B cell (primary cell): ENCODE measurements at regions not wholly inside any gene's neighbourhood (a gene's known extent, or its start where the extent isn't known, plus 50 kb on each side); places are given as distances from the start of the nearest gene placed in this dataset.

Experiments used
- ATAC-seq: fragments of 200-7000 bp; cut with Tn5 transposase; one replicate; pipeline ENCODE4 v1.10.0; 2021; ENCODE audit warnings: low read depth, mild to moderate bottlenecking, moderate number of reproducible peaks, moderate library complexity
- CTCF ChIA-PET: fragments of 350-600 bp; sonication (Branson Sonifier 250); formaldehyde crosslinking; loops from one replicate; lab custom pipeline; 2021; ENCODE audit warnings: antibody characterized with exemption, inconsistent platforms; lab: Charles Lee
- POLR2A ChIA-PET: fragments of 350-600 bp; sonication (Branson Sonifier 250); formaldehyde crosslinking; loops from one replicate; lab custom pipeline; 2021; ENCODE audit warnings: antibody characterized with exemption; lab: Charles Lee
- DNase-seq: peaks from one replicate; pipeline ENCODE4 v3.0.0; 2013
- H2AFZ ChIP-seq: 2 replicates; pipeline ENCODE4 v1.6.1; 2012; ENCODE audit warnings: mild to moderate bottlenecking, low read depth, low read length; ENCODE audit not compliant: insufficient read depth, poor library complexity, severe bottlenecking
- H3K27ac ChIP-seq, 2 donors: 1 replicate in 1 of 2; 2 replicates in 1 of 2; pipeline ENCODE4 v1.5.1; 2012 to 2013; ENCODE audit warnings: low read length in 2 of 2, mild to moderate bottlenecking in 2 of 2, moderate library complexity in 1 of 2
- H3K27me3 ChIP-seq, 4 experiments: fragments of 200-600 bp in 1 of 4; sonication (generic) in 1 of 4; replicated peaks in 1 of 4; 1 replicate in 2 of 4; 2 replicates in 2 of 4; pipeline versions ENCODE4 v1.6.1 to v1.7.0; 2013 to 2016; ENCODE audit warnings: low read length in 3 of 4, mild to moderate bottlenecking in 2 of 4, mixed read lengths in 1 of 4, moderate library complexity in 1 of 4; ENCODE audit not compliant: insufficient read depth in 4 of 4, control insufficient read depth in 3 of 4; ENCODE audit errors: control extremely low read depth in 1 of 4
- H3K36me3 ChIP-seq, 2 experiments: replicated peaks in 1 of 2; 1 replicate in 1 of 2; 2 replicates in 1 of 2; pipeline versions ENCODE4 v1.6.1 to v1.7.1; 2013; ENCODE audit warnings: low read length in 1 of 2; ENCODE audit not compliant: insufficient read depth in 2 of 2, control insufficient read depth in 1 of 2; ENCODE audit errors: control extremely low read depth in 1 of 2, extremely low read depth in 1 of 2
- H3K4me1 ChIP-seq, 2 donors: fragments of 200-600 bp in 1 of 2; sonication (generic) in 1 of 2; 1 replicate in 1 of 2; 2 replicates in 1 of 2; pipeline versions ENCODE4 v1.5.1 to v1.6.1; 2013 to 2017; ENCODE audit warnings: low read length in 2 of 2; ENCODE audit not compliant: control insufficient read depth in 2 of 2, insufficient read depth in 2 of 2
- H3K4me2 ChIP-seq: replicated peaks from 2 replicates; pipeline ENCODE3; 2012; ENCODE audit warnings: mild to moderate bottlenecking, low read depth, low read length; ENCODE audit not compliant: poor library complexity, severe bottlenecking
- H3K4me3 ChIP-seq, 5 experiments: fragments of 200-600 bp in 1 of 5; sonication (generic) in 1 of 5; 1 replicate in 3 of 5; 2 replicates in 2 of 5; pipeline versions ENCODE4 v1.5.1 to v1.7.0; 2011 to 2016; ENCODE audit warnings: low read length in 4 of 5, mild to moderate bottlenecking in 4 of 5, low read depth in 2 of 5, control low read depth in 1 of 5, moderate library complexity in 1 of 5; ENCODE audit not compliant: insufficient read depth in 1 of 5; ENCODE audit errors: control extremely low read depth in 1 of 5, extremely low read depth in 1 of 5
- H3K79me2 ChIP-seq: fragments of 200-600 bp; sonication (generic); one replicate; pipeline ENCODE4 v1.6.0; 2016; ENCODE audit warnings: low read length; ENCODE audit not compliant: control insufficient read depth, insufficient read depth
- H3K9ac ChIP-seq: fragments of 200-600 bp; sonication (generic); 2 replicates; pipeline ENCODE4 v1.6.1; 2017; ENCODE audit warnings: mild to moderate bottlenecking, low read length, moderate library complexity
- H3K9me3 ChIP-seq, 3 donors: one replicate each; pipeline versions ENCODE4 v1.6.1 to v1.7.1; 2013; ENCODE audit warnings: low read length in 2 of 3; ENCODE audit not compliant: control insufficient read depth in 2 of 3, insufficient read depth in 1 of 3; ENCODE audit errors: control extremely low read depth in 1 of 3
- H4K20me1 ChIP-seq: 2 replicates; pipeline ENCODE4 v1.6.0; 2012; ENCODE audit warnings: mild to moderate bottlenecking, low read length; ENCODE audit not compliant: insufficient read depth, control insufficient read depth, poor library complexity, severe bottlenecking
- H3K27ac Mint-ChIP-seq: one replicate; pipeline ENCODE4 v1.8.0; 2021; ENCODE audit warnings: mixed read lengths
- H3K27me3 Mint-ChIP-seq: one replicate; pipeline ENCODE4 v1.8.0; 2021; ENCODE audit warnings: mixed read lengths
- H3K4me1 Mint-ChIP-seq: one replicate; pipeline ENCODE4 v1.8.0; 2021; ENCODE audit warnings: mixed read lengths
- H3K4me3 Mint-ChIP-seq: one replicate; pipeline ENCODE4 v1.8.0; 2021; ENCODE audit warnings: mixed read lengths
- H3K9me3 Mint-ChIP-seq: one replicate; pipeline ENCODE4 v1.8.0; 2022; ENCODE audit warnings: mixed read lengths; ENCODE audit not compliant: insufficient read depth
- CTCF ChIP-seq: fragments of 200-600 bp; IDR thresholded peaks from one replicate; pipeline ENCODE4 v1.8.0; 2022; ENCODE audit warnings: antibody characterized with exemption, mild to moderate bottlenecking
- EZH2 ChIP-seq: IDR thresholded peaks from 2 replicates; pipeline ENCODE4 v1.6.1; 2012; ENCODE audit warnings: borderline replicate concordance, low read depth, mild to moderate bottlenecking, moderate library complexity, low read length; ENCODE audit not compliant: insufficient read depth, poor library complexity, severe bottlenecking
- WGBS: methylation state at CpG from one replicate; pipeline ENCODE4 v1.1.5; 2013; ENCODE audit warnings: missing lambda C conversion rate; ENCODE audit not compliant: insufficient coverage; 5-methylcytosine and 5-hydroxymethylcytosine counted together
- intact Hi-C: fragments of 100-400 bp; cut with micrococcal nuclease; formaldehyde crosslinking; loops from one replicate; pipeline ENCODE4 v1.10.0; 2022

- intact Hi-C loops: no loop called here
- Histone ChIP-seq H3K9ac (no peak overlapping the region), H3K9me3 (peaks cover 0 to 5% (median 0%) of the 10 kb centered on the region in 3 donors), H3K4me2 (no peak overlapping the region), H3K4me1 (no peaks in the 10 kb centered on the region), H3K4me3 (no peak overlapping the region), H3K27ac (no peak overlapping the region), H3K27me3 (no peaks in the 10 kb centered on the region), H3K79me2 (no peaks in the 10 kb centered on the region), H3K36me3 (no peaks in the 10 kb centered on the region), H2AFZ (no peak overlapping the region), H4K20me1 (no peaks in the 10 kb centered on the region)
- DNase-seq (no peak), ATAC-seq (no peak)
- ChIA-PET CTCF (no interaction called here), POLR2A (no interaction called here)
- Mint-ChIP-seq H3K4me1 (no peaks in the 10 kb centered on the region), H3K27ac (no peak overlapping the region), H3K27me3 (no peaks in the 10 kb centered on the region), H3K4me3 (no peak overlapping the region), H3K9me3 (no peaks in the 10 kb centered on the region)
- WGBS: no CpG with 5 or more reads among the region's 4 CpGs
- TF ChIP-seq CTCF (no peak), EZH2 (no peak)
Measured at GRCh38 chr6:23735151-23735550, 390.9 kb upstream of the NRSN1 start.

- CTCF ChIA-PET: no interaction called here
- POLR2A ChIA-PET: no interaction called here
- no peaks in the 10 kb centered on the region for H3K4me1 ChIP-seq
- no peak overlapping the region for H2AFZ ChIP-seq
- no peak overlapping the region for H3K4me3 ChIP-seq
- peaks cover 0 to 5% (median 0%) of the 10 kb centered on the region in 3 donors for H3K9me3 ChIP-seq
- no peaks in the 10 kb centered on the region for H3K4me1 Mint-ChIP-seq
- H3K79me2 ChIP-seq: no peaks in the 10 kb centered on the region
- no peaks in the 10 kb centered on the region for H3K27me3 Mint-ChIP-seq
- no peaks in the 10 kb centered on the region for H3K36me3 ChIP-seq
- no peak overlapping the region for H3K27ac Mint-ChIP-seq
- 50% methylated on average over 1 of the region's 3 CpGs for WGBS
- DNase-seq: no peak
- no peaks in the 10 kb centered on the region for H3K27me3 ChIP-seq
- no peaks in the 10 kb centered on the region for H4K20me1 ChIP-seq
- intact Hi-C loops: no loop called here
- no peak overlapping the region for H3K9ac ChIP-seq
- no peak for ATAC-seq
- TF ChIP-seq CTCF (no peak), EZH2 (no peak)
- no peak overlapping the region for H3K4me3 Mint-ChIP-seq
- H3K4me2 ChIP-seq: no peak overlapping the region
- H3K27ac ChIP-seq: no peak overlapping the region
- no peaks in the 10 kb centered on the region for H3K9me3 Mint-ChIP-seq
Measured at GRCh38 chr6:23736577-23736976, 389.4 kb upstream of the NRSN1 start.
